Right lobe of liver (tissue), 6 donors: ENCODE measurements at regions not wholly inside any gene's neighbourhood (a gene's known extent, or its start where the extent isn't known, plus 50 kb on each side); places are given as distances from the start of the nearest gene placed in this dataset.

ENCODE experiments used
- ATAC-seq, 4 donors: fragments of 200-7000 bp; cut with Tn5 transposase; one replicate each; pipeline ENCODE4 v1.9.1; 2020; ENCODE audit warnings: mild to moderate bottlenecking in 4 of 4, moderate library complexity in 4 of 4
- DNase-seq, 3 donors: peaks; one replicate each; pipeline ENCODE4 v3.0.0-alpha.2; 2020
- H3K27ac ChIP-seq, 3 donors: fragments of 200-600 bp; one replicate each; pipeline ENCODE4 v1.8.0; 2022
- H3K27me3 ChIP-seq, 2 donors: fragments of 200-600 bp; one replicate each; pipeline ENCODE4 v1.8.0; 2022
- H3K36me3 ChIP-seq, 4 donors: fragments of 200-600 bp; sonication (generic) in 1 of 4; one replicate each; pipeline versions ENCODE4 v1.5.1 to v1.8.0; 2017 to 2022; ENCODE audit warnings: control low read depth in 1 of 4
- H3K4me1 ChIP-seq, 4 donors: fragments of 200-600 bp; sonication (generic) in 1 of 4; one replicate each; pipeline versions ENCODE4 v1.5.1 to v1.8.0; 2017 to 2022; ENCODE audit warnings: control low read depth in 1 of 4
- H3K4me3 ChIP-seq, 3 donors: fragments of 200-600 bp; one replicate each; pipeline ENCODE4 v1.8.0; 2022
- H3K9me3 ChIP-seq, 4 donors: fragments of 200-600 bp; sonication (generic) in 1 of 4; one replicate each; pipeline versions ENCODE4 v1.5.1 to v1.8.0; 2017 to 2022; ENCODE audit warnings: control low read depth in 1 of 4
- CTCF ChIP-seq, 4 donors: fragments of 200-600 bp in 3 of 4; fragments of 450-650 bp in 1 of 4; IDR thresholded peaks; one replicate each; pipeline versions ENCODE4 v1.5.1 to v1.8.0; 2016 to 2022; ENCODE audit warnings: antibody characterized with exemption in 4 of 4, mild to moderate bottlenecking in 2 of 4
- POLR2A ChIP-seq: fragments of 450-650 bp; IDR thresholded peaks from one replicate; pipeline ENCODE4 v1.6.1; 2017; ENCODE audit warnings: antibody characterized with exemption, mild to moderate bottlenecking
- WGBS: methylation state at CpG from one replicate; pipeline ENCODE4 v1.1.6; 2018; ENCODE audit warnings: low coverage, low lambda C conversion rate; ENCODE audit not compliant: insufficient coverage; ENCODE audit errors: missing lambda C conversion rate; 5-methylcytosine and 5-hydroxymethylcytosine counted together
- intact Hi-C, 2 donors: fragments of 100-400 bp; cut with DNase I; formaldehyde crosslinking; loops; one replicate each; pipeline versions ENCODE4 v1.11.2 to v1.14.1; 2022
- donor health status: DM: no; HTN: yes; CAD: no.
- donor health status: DM: no; HTN: no; CAD: no.
- donor health status: DM: no; HTN: no; CAD: no.
- donor health status: DM: no; HTN: yes; CAD: no.
- donor health status: DM: no; HTN: yes; CAD: no.

GRCh38 chr3:25861566-25861965 is 71.7 kb downstream of the OXSM start:
- WGBS = 83% methylated on average over 1 of the region's 1 CpG
- Histone ChIP-seq H3K4me1 (no peaks in the 10 kb centered on the region), H3K27me3 (no peaks in the 10 kb centered on the region), H3K9me3 (no peaks in the 10 kb centered on the region), H3K4me3 (no peak overlapping the region), H3K36me3 (no peaks in the 10 kb centered on the region), H3K27ac (no peak overlapping the region)
- intact Hi-C loops = no loop called here
- no peak for TF ChIP-seq POLR2A
- no peak for DNase-seq
- ATAC-seq = no peak

GRCh38 chr3:25863011-25863415 is 73.1 kb downstream of the OXSM start:
- no peak overlapping the region for H3K4me3 ChIP-seq
- no peak for TF ChIP-seq CTCF (IDR thresholded peaks at IDR 0.05)
- DNase-seq = no peak
- H3K9me3 ChIP-seq = no peaks in the 10 kb centered on the region
- H3K4me1 ChIP-seq = no peaks in the 10 kb centered on the region
- no peak overlapping the region for H3K27ac ChIP-seq
- no peaks in the 10 kb centered on the region for H3K27me3 ChIP-seq
- no peak for ATAC-seq
- no peaks in the 10 kb centered on the region for H3K36me3 ChIP-seq
- intact Hi-C loops = no loop called here
- WGBS = 64% methylated on average over 3 of the region's 3 CpGs

GRCh38 chr3:25863416-25863959 is 73.6 kb downstream of the OXSM start:
- TF ChIP-seq POLR2A (no peak), CTCF (IDR thresholded peaks at IDR 0.05) (no peak)
- H3K4me1 ChIP-seq = no peaks in the 10 kb centered on the region
- no peaks in the 10 kb centered on the region for H3K9me3 ChIP-seq
- DNase-seq (no peak), ATAC-seq (no peak)
- WGBS = 63% methylated on average over 3 of the region's 3 CpGs
- intact Hi-C loops = no loop called here
- no peak overlapping the region for H3K4me3 ChIP-seq
- no peaks in the 10 kb centered on the region for H3K27me3 ChIP-seq
- H3K27ac ChIP-seq = no peak overlapping the region
- no peaks in the 10 kb centered on the region for H3K36me3 ChIP-seq

GRCh38 chr3:25870452-25870851 is 80.6 kb downstream of the OXSM start:
- H3K27me3 ChIP-seq = no peaks in the 10 kb centered on the region
- DNase-seq (no peak), ATAC-seq (no peak)
- no peaks in the 10 kb centered on the region for H3K4me1 ChIP-seq
- no peaks in the 10 kb centered on the region for H3K9me3 ChIP-seq
- intact Hi-C loops = no loop called here
- H3K36me3 ChIP-seq = no peaks in the 10 kb centered on the region
- no peak overlapping the region for H3K4me3 ChIP-seq
- TF ChIP-seq POLR2A (no peak), CTCF (IDR thresholded peaks at IDR 0.05) (no peak)
- no peak overlapping the region for H3K27ac ChIP-seq

GRCh38 chr3:25872200-25872877 is 82.4 kb downstream of the OXSM start:
- TF ChIP-seq POLR2A (no peak), CTCF (IDR thresholded peaks at IDR 0.05) (no peak)
- intact Hi-C loops = no loop called here
- no peaks in the 10 kb centered on the region for H3K4me1 ChIP-seq
- H3K27ac ChIP-seq = no peak overlapping the region
- no peak for DNase-seq
- WGBS = 46% methylated on average over 3 of the region's 3 CpGs
- ATAC-seq = no peak
- H3K9me3 ChIP-seq = no peaks in the 10 kb centered on the region
- H3K27me3 ChIP-seq = no peaks in the 10 kb centered on the region
- H3K36me3 ChIP-seq = no peaks in the 10 kb centered on the region
- H3K4me3 ChIP-seq = no peak overlapping the region
